ENCODE measurements at regions not wholly inside any gene's neighbourhood (a gene's known extent, or its start where the extent isn't known, plus 50 kb on each side); places are given as distances from the start of the nearest gene placed in this dataset.
"Not testable (repeated sequence)": the region's sequence is repeated elsewhere in the genome, so short reads cannot be mapped to it uniquely, and the experiment has no call there.

GRCh38 chrX:122115604-122116003 is 1068.2 kb downstream of the GLUD2 start:
- no peak for ATAC-seq (replicated peaks in 6 of 8)
- 0 to 100% (median 87%) methylated on average over 1 to 6 of the region's 6 CpGs; no CpG with 5 or more reads in 2 of the 10 experiments for WGBS, 10 experiments
- in situ Hi-C loops (cut with MboI; ENCODE audit: low pct_unique_long_range_greater_than_20kb in 2 of 9, low sequenced_read_pairs in 9 of 9, unreplicated experiment in 9 of 9), result no loop called here
- no peak overlapping the region for H3K27ac ChIP-seq
- H3K4me3 ChIP-seq, result no peak overlapping the region
- no peaks in the 10 kb centered on the region for H3K4me1 ChIP-seq (replicated peaks in 1 of 2)

DNA sequence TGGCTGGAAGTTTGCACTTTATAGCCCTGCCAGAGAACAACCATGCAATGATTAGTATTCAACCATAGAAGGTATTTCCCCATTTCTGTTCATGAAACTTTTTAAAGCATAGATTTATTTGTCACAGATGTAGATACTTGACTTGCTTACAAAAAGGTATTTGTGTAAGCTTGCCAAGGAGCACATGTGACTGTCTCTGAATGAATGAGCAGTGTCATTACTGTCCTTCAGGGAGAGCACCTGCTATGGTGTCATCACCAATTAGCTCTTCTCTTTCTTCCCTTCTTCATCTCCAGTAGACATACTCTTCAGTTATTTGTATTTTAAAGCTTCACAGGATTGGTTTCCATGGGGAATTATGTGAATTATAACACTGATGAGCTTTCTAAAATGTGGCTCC is 1064.7 kb upstream of the GRIA3 start:
- no peak for ATAC-seq (replicated peaks in 6 of 8)
- no peaks in the 10 kb centered on the region for H3K4me1 ChIP-seq (replicated peaks in 1 of 2)
- no peak overlapping the region for H3K27ac ChIP-seq
- in situ Hi-C loops (cut with MboI; ENCODE audit: low pct_unique_long_range_greater_than_20kb in 2 of 9, low sequenced_read_pairs in 9 of 9, unreplicated experiment in 9 of 9), result no loop called here
- no peak overlapping the region for H3K4me3 ChIP-seq

DNA sequence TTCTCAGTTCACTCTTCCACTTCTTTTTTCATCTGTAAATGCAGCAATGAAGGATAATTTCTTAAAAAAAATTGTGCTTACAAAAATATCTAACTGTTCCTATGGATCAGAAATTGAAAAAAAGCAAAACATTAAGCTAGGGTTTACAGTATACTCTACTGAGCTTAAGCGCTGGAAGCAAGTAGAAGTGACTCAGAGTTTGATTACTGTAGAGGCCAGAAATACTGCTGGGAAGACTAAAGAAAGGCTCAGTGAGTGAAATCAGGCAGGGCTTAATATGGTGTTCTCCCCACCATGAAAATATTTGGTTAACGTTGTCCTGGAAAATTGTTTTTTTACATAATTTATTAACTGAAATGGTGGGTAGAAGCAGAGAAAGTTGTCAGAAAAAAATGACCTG is 1061.8 kb upstream of the GRIA3 start:
- 35 to 100% (median 80%) methylated on average over 1 to 2 of the region's 2 CpGs; no CpG with 5 or more reads in 5 of the 10 experiments for WGBS, 10 experiments
- Histone ChIP-seq H3K27ac (no peak overlapping the region), H3K4me1 (replicated peaks in 1 of 2) (no peaks in the 10 kb centered on the region), H3K4me3 (no peak overlapping the region)
- in situ Hi-C loops (cut with MboI; ENCODE audit: low pct_unique_long_range_greater_than_20kb in 2 of 9, low sequenced_read_pairs in 9 of 9, unreplicated experiment in 9 of 9), result no loop called here
- peak in 1 of 8 experiments; percentile 65 for ATAC-seq (replicated peaks in 6 of 8)

GRCh38 chrX:122133478-122133877 is 1050.6 kb upstream of the GRIA3 start:
- 20 to 71% (median 50%) methylated on average over 1 of the region's 1 CpG; no CpG with 5 or more reads in 7 of the 10 experiments for WGBS, 10 experiments
- in situ Hi-C loops (cut with MboI; ENCODE audit: low pct_unique_long_range_greater_than_20kb in 2 of 9, low sequenced_read_pairs in 9 of 9, unreplicated experiment in 9 of 9), result no loop called here
- Histone ChIP-seq H3K4me3 (no peak overlapping the region), H3K27ac (no peak overlapping the region), H3K4me1 (replicated peaks in 1 of 2) (no peaks in the 10 kb centered on the region)
- no peak for ATAC-seq (replicated peaks in 6 of 8)

DNA sequence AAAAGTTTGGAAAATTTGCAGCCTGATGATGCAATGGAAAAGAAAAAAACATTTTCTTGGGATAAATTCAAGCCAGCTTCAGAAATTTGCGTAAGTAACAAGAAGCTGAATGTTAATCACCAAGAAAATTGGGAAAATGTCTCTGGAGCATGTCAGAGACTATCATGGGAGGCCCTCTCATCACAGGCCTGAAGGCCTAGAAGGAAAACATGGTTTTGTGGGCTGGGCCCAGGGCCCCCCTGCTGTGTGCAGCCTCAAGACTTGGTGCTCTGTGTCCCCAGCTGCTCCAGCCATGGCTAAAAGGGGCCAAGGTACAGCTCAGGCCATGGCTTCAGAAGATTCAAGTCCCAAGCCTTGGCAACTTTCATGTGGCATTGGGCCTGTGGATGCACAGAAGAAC is 1049.8 kb upstream of the GRIA3 start:
- 50 to 88% (median 60%) methylated on average over 1 of the region's 1 CpG; no CpG with 5 or more reads in 7 of the 10 experiments for WGBS, 10 experiments
- ATAC-seq (replicated peaks in 6 of 8), result no peak
- no peak overlapping the region for H3K4me3 ChIP-seq
- no peak overlapping the region for H3K27ac ChIP-seq
- in situ Hi-C loops (cut with MboI; ENCODE audit: low pct_unique_long_range_greater_than_20kb in 2 of 9, low sequenced_read_pairs in 9 of 9, unreplicated experiment in 9 of 9), result no loop called here
- no peaks in the 10 kb centered on the region for H3K4me1 ChIP-seq (replicated peaks in 1 of 2)

GRCh38 chrX:122135070-122135469 is 1049.0 kb upstream of the GRIA3 start:
- no peaks in the 10 kb centered on the region for H3K4me1 ChIP-seq (replicated peaks in 1 of 2)
- no peak overlapping the region for H3K27ac ChIP-seq
- WGBS, 10 experiments, result 60 to 86% methylated on average over 1 to 2 of the region's 2 CpGs; no CpG with 5 or more reads in 8 of the 10 experiments
- in situ Hi-C loops (cut with MboI; ENCODE audit: low pct_unique_long_range_greater_than_20kb in 2 of 9, low sequenced_read_pairs in 9 of 9, unreplicated experiment in 9 of 9), result no loop called here
- no peak overlapping the region for H3K4me3 ChIP-seq
- no peak for ATAC-seq (replicated peaks in 6 of 8)

GRCh38 chrX:122140219-122140618 is 1043.9 kb upstream of the GRIA3 start:
- ATAC-seq (replicated peaks in 6 of 8); H3K4me1 ChIP-seq (replicated peaks in 1 of 2); H3K27ac ChIP-seq; H3K4me3 ChIP-seq; in situ Hi-C loops (cut with MboI; ENCODE audit: low pct_unique_long_range_greater_than_20kb in 2 of 9, low sequenced_read_pairs in 9 of 9, unreplicated experiment in 9 of 9): not testable (repeated sequence)
- WGBS, 10 experiments, result 17% methylated on average over 1 of the region's 5 CpGs; no CpG with 5 or more reads in 9 of the 10 experiments

DNA sequence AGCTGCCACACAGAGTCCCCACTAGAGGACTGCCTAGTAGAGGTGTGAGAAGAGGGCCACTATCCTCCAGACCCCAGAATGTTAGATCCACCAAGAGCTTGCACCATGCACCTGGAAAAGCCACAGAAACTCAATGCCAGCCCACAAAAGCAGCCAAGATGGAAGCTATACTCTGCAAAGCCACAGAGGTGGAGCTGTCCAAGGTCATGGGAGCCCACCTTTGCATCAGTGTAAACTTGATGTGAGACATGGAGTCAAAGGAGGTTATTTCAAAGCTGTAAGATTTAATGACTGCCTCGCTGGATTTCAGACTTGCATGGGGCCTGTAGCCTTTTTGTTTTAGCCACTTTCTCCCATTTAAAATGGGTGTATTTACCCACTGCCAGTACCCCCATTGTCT is 1030.1 kb upstream of the GRIA3 start:
- in situ Hi-C loops (cut with MboI; ENCODE audit: low pct_unique_long_range_greater_than_20kb in 2 of 9, low sequenced_read_pairs in 9 of 9, unreplicated experiment in 9 of 9), result no loop called here
- WGBS, 10 experiments, result 0 to 40% (median 0%) methylated on average over 1 of the region's 1 CpG; no CpG with 5 or more reads in 7 of the 10 experiments

DNA sequence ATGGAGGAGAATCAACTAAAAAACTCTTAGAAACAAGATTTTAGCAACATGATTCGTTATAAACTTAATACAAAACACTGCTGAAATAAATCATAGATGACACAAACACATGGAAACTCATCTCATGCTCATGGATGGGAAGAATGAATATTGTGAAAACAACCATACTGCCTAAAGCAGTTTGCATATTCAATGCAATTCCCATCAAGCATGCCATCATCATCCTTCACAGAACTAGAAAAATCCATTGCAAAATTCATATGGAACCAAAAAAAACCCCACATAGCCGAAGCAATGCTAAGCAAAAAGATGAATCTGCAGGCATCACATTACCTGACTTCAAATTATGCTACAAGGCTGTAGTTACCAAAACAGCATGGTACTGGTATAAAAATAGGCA is 1015.8 kb upstream of the GRIA3 start:
- in situ Hi-C loops (cut with MboI; ENCODE audit: low pct_unique_long_range_greater_than_20kb in 2 of 9, low sequenced_read_pairs in 9 of 9, unreplicated experiment in 9 of 9), result no loop called here
- WGBS, 10 experiments, result 0 to 67% (median 18%) methylated on average over 1 to 2 of the region's 2 CpGs; no CpG with 5 or more reads in 4 of the 10 experiments
- Histone ChIP-seq H3K27ac (no peak overlapping the region), H3K4me3 (no peak overlapping the region), H3K4me1 (replicated peaks in 1 of 2) (no peaks in the 10 kb centered on the region)
- ATAC-seq (replicated peaks in 6 of 8), result peak in 3 of 8 experiments; percentile 30 to 89 (median 66)

More for the DNA sequence above, 1030.1 kb upstream of the GRIA3 start:
- no peak overlapping the region for H3K27ac ChIP-seq
- H3K4me3 ChIP-seq, result no peak overlapping the region
- no peak for ATAC-seq (replicated peaks in 6 of 8)
- no peaks in the 10 kb centered on the region for H3K4me1 ChIP-seq (replicated peaks in 1 of 2)

DNA sequence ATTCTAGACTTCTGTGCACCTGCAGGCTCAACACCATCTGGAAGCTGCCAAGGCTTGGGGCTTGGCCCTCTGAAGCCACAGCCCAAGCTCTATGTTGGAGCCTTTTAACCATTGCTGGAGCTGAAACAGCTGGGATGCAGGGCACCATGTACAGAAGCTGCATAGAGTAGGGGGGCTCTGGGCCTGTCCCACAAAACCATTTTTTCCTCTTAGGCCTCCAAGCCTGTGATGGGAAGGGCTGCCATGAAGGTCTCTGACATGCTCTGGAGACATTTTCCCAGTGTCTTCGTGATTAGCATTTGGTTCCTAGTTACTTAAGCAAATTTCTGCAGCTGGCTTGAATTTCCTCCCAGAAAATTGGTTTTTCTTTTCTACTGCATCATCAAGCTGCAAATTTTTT is 999.3 kb upstream of the GRIA3 start:
- 0 to 86% (median 25%) methylated on average over 1 of the region's 1 CpG; no CpG with 5 or more reads in 7 of the 10 experiments for WGBS, 10 experiments
- in situ Hi-C loops (cut with MboI; ENCODE audit: low pct_unique_long_range_greater_than_20kb in 2 of 9, low sequenced_read_pairs in 9 of 9, unreplicated experiment in 9 of 9), result no loop called here
- no peak for ATAC-seq (replicated peaks in 6 of 8)
- H3K4me3 ChIP-seq, result no peak overlapping the region
- peaks cover 0 to 19% of the 10 kb centered on the region in 2 donors for H3K4me1 ChIP-seq (replicated peaks in 1 of 2)
- no peak overlapping the region for H3K27ac ChIP-seq

- peak in 6 of 8 experiments; percentile 29 to 97 (median 92) for ATAC-seq (replicated peaks in 6 of 8)
- WGBS, 10 experiments, result 45 to 100% methylated on average over 1 to 2 of the region's 2 CpGs; no CpG with 5 or more reads in 8 of the 10 experiments
- H3K4me3 ChIP-seq, result no peak overlapping the region
- H3K4me1 ChIP-seq (replicated peaks in 1 of 2), result peaks cover 0 to 20% of the 10 kb centered on the region in 2 donors
- H3K27ac ChIP-seq, result no peak overlapping the region
- in situ Hi-C loops (cut with MboI; ENCODE audit: low pct_unique_long_range_greater_than_20kb in 2 of 9, low sequenced_read_pairs in 9 of 9, unreplicated experiment in 9 of 9), result no loop called here
Observed at GRCh38 chrX:122187069-122187713, 996.9 kb upstream of the GRIA3 start.

DNA sequence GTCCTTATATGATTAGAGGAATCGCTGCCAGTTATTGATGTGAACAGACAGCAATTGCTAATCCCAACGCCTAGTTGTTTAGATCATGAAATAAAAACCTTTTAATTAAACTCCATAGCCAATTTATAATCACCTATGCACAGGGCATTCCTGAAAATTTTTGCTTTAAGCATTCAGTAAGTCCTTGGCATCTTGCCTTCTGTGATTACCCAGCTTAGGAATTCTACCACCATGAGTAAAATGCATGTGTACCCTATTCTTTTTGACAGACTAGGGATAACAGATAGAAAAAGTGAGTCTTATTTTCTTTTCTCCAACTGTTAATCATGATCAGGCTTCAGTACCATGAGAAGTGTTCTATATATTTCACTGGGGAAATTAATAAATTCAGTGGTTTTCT is 995.3 kb upstream of the GRIA3 start:
- Histone ChIP-seq H3K4me3 (no peak overlapping the region), H3K4me1 (replicated peaks in 1 of 2) (peaks cover 0 to 20% of the 10 kb centered on the region in 2 donors), H3K27ac (no peak overlapping the region)
- in situ Hi-C loops (cut with MboI; ENCODE audit: low pct_unique_long_range_greater_than_20kb in 2 of 9, low sequenced_read_pairs in 9 of 9, unreplicated experiment in 9 of 9), result no loop called here
- ATAC-seq (replicated peaks in 6 of 8), result no peak
- 33 to 100% (median 84%) methylated on average over 1 to 2 of the region's 2 CpGs; no CpG with 5 or more reads in 6 of the 10 experiments for WGBS, 10 experiments

DNA sequence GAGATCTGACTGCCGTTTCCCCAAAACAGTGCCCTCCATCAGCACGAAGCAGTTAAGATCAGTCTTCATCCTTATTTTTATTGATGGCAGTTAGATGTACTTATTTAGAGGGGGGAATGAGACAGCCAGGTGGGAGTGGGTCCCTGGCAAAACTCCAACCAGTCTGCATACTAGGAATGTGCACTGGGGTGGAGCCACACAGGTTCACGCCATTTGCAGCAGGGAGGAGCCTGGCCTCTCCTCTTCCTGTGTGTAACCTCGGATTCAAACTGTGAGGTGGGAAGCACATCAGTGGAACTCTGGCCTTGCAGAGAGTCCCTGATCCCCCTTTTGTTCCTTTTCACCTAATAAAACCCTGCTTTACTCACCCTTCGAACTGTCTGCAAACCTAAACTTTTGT is 987.7 kb upstream of the GRIA3 start:
- in situ Hi-C loops (cut with MboI; ENCODE audit: low pct_unique_long_range_greater_than_20kb in 2 of 9, low sequenced_read_pairs in 9 of 9, unreplicated experiment in 9 of 9), result no loop called here
- 20 to 42% (median 40%) methylated on average over 1 to 2 of the region's 5 CpGs; no CpG with 5 or more reads in 7 of the 10 experiments for WGBS, 10 experiments
- no peak overlapping the region for H3K27ac ChIP-seq
- no peaks in the 10 kb centered on the region for H3K4me1 ChIP-seq (replicated peaks in 1 of 2)
- peak in 1 of 8 experiments; percentile 51 for ATAC-seq (replicated peaks in 6 of 8)
- H3K4me3 ChIP-seq, result no peak overlapping the region

- no peaks in the 10 kb centered on the region for H3K4me1 ChIP-seq (replicated peaks in 1 of 2)
- ATAC-seq (replicated peaks in 6 of 8), result no peak
- no peak overlapping the region for H3K27ac ChIP-seq
- no peak overlapping the region for H3K4me3 ChIP-seq
- in situ Hi-C loops (cut with MboI; ENCODE audit: low pct_unique_long_range_greater_than_20kb in 2 of 9, low sequenced_read_pairs in 9 of 9, unreplicated experiment in 9 of 9), result no loop called here
- WGBS, 10 experiments, result 40 to 70% (median 48%) methylated on average over 1 to 3 of the region's 3 CpGs; no CpG with 5 or more reads in 6 of the 10 experiments
Observed at GRCh38 chrX:122203399-122203798, 980.7 kb upstream of the GRIA3 start.
